ENCODE measurements at regions not wholly inside any gene's neighbourhood (a gene's known extent, or its start where the extent isn't known, plus 50 kb on each side); places are given as distances from the start of the nearest gene placed in this dataset.
A peak's percentile ranks its signal among the peaks of the same experiment; 100 is the strongest.
"Not testable (repeated sequence)": the region's sequence is repeated elsewhere in the genome, so short reads cannot be mapped to it uniquely, and the experiment has no call there.

- peak; percentile 51 for DNase-seq (ENCODE audit: low spot score)
Measured at GRCh38 chr1:100597061-100597741, 59.3 kb downstream of the GPR88 start.

GRCh38 chr1:100597784-100598183, 59.8 kb downstream of the GPR88 start:
- DNase-seq (ENCODE audit: low spot score): no peak

GRCh38 chr1:100600377-100600776, 62.4 kb downstream of the GPR88 start:
- not testable (repeated sequence) for DNase-seq (ENCODE audit: low spot score)

- DNase-seq (ENCODE audit: low spot score): not testable (repeated sequence)
Measured at GRCh38 chr1:100602028-100602427, 64.1 kb downstream of the GPR88 start.

- no peak for DNase-seq (ENCODE audit: low spot score)
Measured at GRCh38 chr1:100604372-100604771, 66.4 kb downstream of the GPR88 start.

GRCh38 chr1:100606438-100606837, 68.5 kb downstream of the GPR88 start:
- DNase-seq (ENCODE audit: low spot score): peak; percentile 27

- DNase-seq (ENCODE audit: low spot score): no peak
Measured at GRCh38 chr1:100607628-100608240, 69.8 kb downstream of the GPR88 start.

- no peak for DNase-seq (ENCODE audit: low spot score)
Measured at GRCh38 chr1:100609849-100610248, 71.9 kb downstream of the GPR88 start.

GRCh38 chr1:100611086-100611485, 73.1 kb downstream of the GPR88 start:
- DNase-seq (ENCODE audit: low spot score): no peak

GRCh38 chr1:100612540-100612939, 74.6 kb downstream of the GPR88 start:
- no peak for DNase-seq (ENCODE audit: low spot score)

- no peak for DNase-seq (ENCODE audit: low spot score)
Measured at GRCh38 chr1:100613817-100614559, 76.0 kb downstream of the GPR88 start.

GRCh38 chr1:100614570-100614969, 76.6 kb downstream of the GPR88 start:
- no peak for DNase-seq (ENCODE audit: low spot score)

GRCh38 chr1:100615686-100616085, 77.7 kb downstream of the GPR88 start:
- DNase-seq (ENCODE audit: low spot score): no peak

- no peak for DNase-seq (ENCODE audit: low spot score)
Measured at GRCh38 chr1:100616121-100616621, 78.2 kb downstream of the GPR88 start.

- DNase-seq (ENCODE audit: low spot score): peak; percentile 57
Measured at GRCh38 chr1:100622037-100622436, 84.1 kb downstream of the GPR88 start.

GRCh38 chr1:100622506-100622905, 84.6 kb downstream of the GPR88 start:
- no peak for DNase-seq (ENCODE audit: low spot score)

- no peak for DNase-seq (ENCODE audit: low spot score)
Measured at GRCh38 chr1:100622966-100623762, 85.2 kb downstream of the GPR88 start.

GRCh38 chr1:100624886-100625610, 87.1 kb downstream of the GPR88 start:
- DNase-seq (ENCODE audit: low spot score): no peak

- no peak for DNase-seq (ENCODE audit: low spot score)
Measured at GRCh38 chr1:100626397-100626796, 88.5 kb downstream of the GPR88 start.

GRCh38 chr1:100627054-100627716, 89.2 kb downstream of the GPR88 start:
- no peak for DNase-seq (ENCODE audit: low spot score)

GRCh38 chr1:100627936-100628335, 90.0 kb downstream of the GPR88 start:
- DNase-seq (ENCODE audit: low spot score): no peak

All from hepatic stellate cell (primary cell).